Liver (tissue), 7 donors: ENCODE measurements at regions not wholly inside any gene's neighbourhood (a gene's known extent, or its start where the extent isn't known, plus 50 kb on each side); places are given as distances from the start of the nearest gene placed in this dataset.

Source experiments
- DNase-seq: peaks from one replicate; pipeline ENCODE4 v3.0.0-alpha.2; 2017; ENCODE audit warnings: low spot score
- H3K27ac ChIP-seq, 2 donors: one replicate each; pipeline ENCODE4 v1.7.0; 2013; ENCODE audit warnings: inconsistent platforms in 2 of 2, low read length in 2 of 2, control low read depth in 1 of 2, low read depth in 1 of 2, mild to moderate bottlenecking in 1 of 2
- H3K27me3 ChIP-seq, 4 donors: one replicate each; pipeline versions ENCODE4 v1.6.1 to v1.7.0; 2013; ENCODE audit warnings: low read length in 3 of 4, inconsistent platforms in 1 of 4, mild to moderate bottlenecking in 1 of 4, moderate library complexity in 1 of 4; ENCODE audit not compliant: control insufficient read depth in 4 of 4, insufficient read depth in 4 of 4
- H3K36me3 ChIP-seq, 4 donors: one replicate each; pipeline versions ENCODE4 v1.6.1 to v1.7.0; 2013; ENCODE audit warnings: low read length in 3 of 4, mild to moderate bottlenecking in 3 of 4, low read depth in 1 of 4, moderate library complexity in 1 of 4; ENCODE audit not compliant: control insufficient read depth in 4 of 4, insufficient read depth in 3 of 4
- H3K4me1 ChIP-seq, 4 donors: one replicate each; pipeline versions ENCODE4 v1.6.1 to v1.7.0; 2013; ENCODE audit warnings: low read length in 3 of 4, mild to moderate bottlenecking in 3 of 4, moderate library complexity in 1 of 4; ENCODE audit not compliant: control insufficient read depth in 4 of 4, insufficient read depth in 4 of 4
- H3K4me3 ChIP-seq, 3 donors: one replicate each; pipeline versions ENCODE4 v1.6.1 to v1.7.0; 2013; ENCODE audit warnings: low read length in 3 of 3, control low read depth in 1 of 3, low read depth in 1 of 3, mild to moderate bottlenecking in 1 of 3
- H3K9ac ChIP-seq, 2 donors: one replicate each; pipeline ENCODE4 v1.7.0; 2013; ENCODE audit warnings: low read length in 2 of 2, mild to moderate bottlenecking in 2 of 2, moderate library complexity in 2 of 2, control low read depth in 1 of 2, low read depth in 1 of 2
- H3K9me3 ChIP-seq, 4 donors: one replicate each; pipeline versions ENCODE4 v1.6.1 to v1.7.0; 2013; ENCODE audit warnings: low read length in 3 of 4; ENCODE audit not compliant: control insufficient read depth in 4 of 4
- EGR1 ChIP-seq, 2 donors: IDR thresholded peaks; 2 replicates each; pipeline ENCODE4 v1.6.1; 2016 to 2018; ENCODE audit warnings: antibody characterized with exemption in 2 of 2, low read depth in 2 of 2
- FOXA1 ChIP-seq: IDR thresholded peaks from 2 replicates; pipeline ENCODE4 v1.6.1; 2016; ENCODE audit warnings: antibody characterized with exemption
- FOXA2 ChIP-seq: IDR thresholded peaks from 2 replicates; pipeline ENCODE4 v1.6.1; 2016; ENCODE audit warnings: antibody characterized with exemption
- GABPA ChIP-seq, 2 donors: IDR thresholded peaks in 1 of 2; conservative IDR thresholded peaks in 1 of 2; 2 replicates each; pipeline ENCODE4 v1.6.1; 2016; ENCODE audit warnings: antibody characterized with exemption in 2 of 2, mild to moderate bottlenecking in 1 of 2, moderate library complexity in 1 of 2
- HNF4A ChIP-seq, 2 donors: conservative IDR thresholded peaks; 2 replicates each; pipeline ENCODE4 v1.6.1; 2016; ENCODE audit warnings: antibody characterized with exemption in 2 of 2, mild to moderate bottlenecking in 2 of 2
- HNF4G ChIP-seq: IDR thresholded peaks from 2 replicates; pipeline ENCODE4 v1.6.1; 2016; ENCODE audit warnings: antibody characterized with exemption
- JUND ChIP-seq, 2 donors: IDR thresholded peaks; 2 replicates each; pipeline ENCODE4 v1.6.1; 2016; ENCODE audit warnings: antibody characterized with exemption in 2 of 2
- NR2F2 ChIP-seq: IDR thresholded peaks from 2 replicates; pipeline ENCODE4 v1.6.1; 2016; ENCODE audit warnings: antibody characterized with exemption
- RAD21 ChIP-seq, 2 donors: IDR thresholded peaks; 2 replicates each; pipeline ENCODE4 v1.6.1; 2016; ENCODE audit warnings: antibody characterized with exemption in 2 of 2, mild to moderate bottlenecking in 2 of 2
- SP1 ChIP-seq: IDR thresholded peaks from 2 replicates; pipeline ENCODE4 v1.6.1; 2018; ENCODE audit warnings: antibody characterized with exemption, mild to moderate bottlenecking
- TAF1 ChIP-seq: conservative IDR thresholded peaks from 2 replicates; pipeline ENCODE4 v1.6.1; 2016; ENCODE audit warnings: antibody characterized with exemption, mild to moderate bottlenecking
- YY1 ChIP-seq: IDR thresholded peaks from 2 replicates; pipeline ENCODE4 v1.6.1; 2016; ENCODE audit warnings: antibody characterized with exemption, mild to moderate bottlenecking
- WGBS: extraction: QIAGEN DNeasy Blood & Tissue Kit; methylation state at CpG from one replicate; pipeline ENCODE4 v1.1.7; 2013; 5-methylcytosine and 5-hydroxymethylcytosine counted together
- TF ChIP-seq, protein P1 (sequence below): IDR thresholded peaks from 2 replicates; pipeline ENCODE4 v1.6.1; 2016; ENCODE audit warnings: antibody characterized with exemption
- TF ChIP-seq, protein P2 (sequence below): IDR thresholded peaks from 2 replicates; pipeline ENCODE4 v1.6.1; 2016; ENCODE audit warnings: antibody characterized with exemption
- TF ChIP-seq, protein P3 (sequence below): IDR thresholded peaks from 2 replicates; pipeline ENCODE4 v1.6.1; 2016; ENCODE audit warnings: antibody characterized with exemption, mild to moderate bottlenecking
- TF ChIP-seq, protein P4 (sequence below): IDR thresholded peaks from 2 replicates; pipeline ENCODE4 v1.6.1; 2016; ENCODE audit warnings: antibody characterized with exemption
- donor health status: healthy.
- donor health status: healthy.
- donor health status: healthy.
- donor health status: healthy.

DNA sequence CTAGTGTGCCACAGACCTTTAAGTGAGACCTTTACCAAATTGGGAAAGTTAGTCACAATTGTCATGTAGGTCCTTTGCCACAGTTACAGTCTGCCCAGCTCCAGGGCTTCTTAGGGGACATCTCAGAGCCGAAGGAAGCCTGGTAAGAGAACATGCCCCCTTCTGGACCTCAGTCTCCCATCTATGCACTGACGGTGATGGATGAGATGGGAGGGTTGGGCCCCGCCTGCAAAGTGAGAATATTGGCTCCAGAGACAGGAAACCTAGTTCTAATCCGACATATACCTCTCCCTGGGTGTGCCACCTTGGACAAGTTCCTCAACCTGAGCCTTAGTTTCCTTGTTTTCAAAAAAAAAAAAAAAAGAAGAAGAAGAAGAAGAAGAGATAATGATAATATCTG lies 85.1 kb upstream of the NAV2 start:
- Histone ChIP-seq H3K36me3 (no peaks in the 10 kb centered on the region), H3K27me3 (no peaks in the 10 kb centered on the region), H3K4me1 (no peaks in the 10 kb centered on the region), H3K4me3 (no peak overlapping the region), H3K9ac (no peak overlapping the region), H3K9me3 (no peaks in the 10 kb centered on the region), H3K27ac (no peak overlapping the region)
- 71% methylated on average over 4 of the region's 4 CpGs for WGBS
- DNase-seq: no peak
- TF ChIP-seq SP1: no peak
- TF ChIP-seq YY1: no peak
- TF ChIP-seq, protein P1, sequence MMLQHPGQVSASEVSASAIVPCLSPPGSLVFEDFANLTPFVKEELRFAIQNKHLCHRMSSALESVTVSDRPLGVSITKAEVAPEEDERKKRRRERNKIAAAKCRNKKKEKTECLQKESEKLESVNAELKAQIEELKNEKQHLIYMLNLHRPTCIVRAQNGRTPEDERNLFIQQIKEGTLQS: no peak
- TF ChIP-seq HNF4A (conservative IDR thresholded peaks at IDR 0.05): no peak
- TF ChIP-seq, protein P2, sequence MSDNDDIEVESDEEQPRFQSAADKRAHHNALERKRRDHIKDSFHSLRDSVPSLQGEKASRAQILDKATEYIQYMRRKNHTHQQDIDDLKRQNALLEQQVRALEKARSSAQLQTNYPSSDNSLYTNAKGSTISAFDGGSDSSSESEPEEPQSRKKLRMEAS: no peak

DNA sequence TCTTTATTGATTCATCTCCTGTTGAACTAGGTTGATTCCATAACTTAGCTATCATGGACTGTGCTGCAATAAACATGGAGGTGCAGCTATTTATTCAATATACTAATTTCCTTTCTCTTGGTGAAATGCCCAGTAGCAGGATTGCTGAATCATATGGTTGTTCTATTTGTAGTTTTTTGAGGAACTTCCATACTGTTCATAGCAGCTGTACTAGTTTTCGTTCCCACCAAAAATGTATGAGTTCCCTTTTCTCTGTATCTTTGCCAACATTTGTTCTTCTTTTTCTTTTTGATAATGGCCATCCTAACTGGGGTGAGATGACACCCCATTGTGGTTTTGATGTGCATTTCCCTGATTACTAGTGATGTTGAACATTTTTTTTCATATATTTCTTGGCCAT lies 87.2 kb upstream of the NAV2 start:
- Histone ChIP-seq H3K36me3 (no peaks in the 10 kb centered on the region), H3K9ac (no peak overlapping the region), H3K4me1 (no peaks in the 10 kb centered on the region), H3K27me3 (no peaks in the 10 kb centered on the region), H3K4me3 (no peak overlapping the region), H3K9me3 (no peaks in the 10 kb centered on the region), H3K27ac (no peak overlapping the region)
- TF ChIP-seq RAD21 (IDR thresholded peaks at IDR 0.05) (no peak), FOXA2 (no peak), SP1 (no peak), FOXA1 (no peak), JUND (IDR thresholded peaks at IDR 0.05) (no peak), NR2F2 (no peak), EGR1 (IDR thresholded peaks at IDR 0.05; ENCODE audit: low read depth in 2 of 2) (no peak), HNF4G (no peak), YY1 (no peak), TAF1 (no peak), GABPA (IDR thresholded peaks at IDR 0.05 in 1 of 2, conservative IDR thresholded peaks at IDR 0.05 in 1 of 2) (no peak)
- TF ChIP-seq, protein P3, sequence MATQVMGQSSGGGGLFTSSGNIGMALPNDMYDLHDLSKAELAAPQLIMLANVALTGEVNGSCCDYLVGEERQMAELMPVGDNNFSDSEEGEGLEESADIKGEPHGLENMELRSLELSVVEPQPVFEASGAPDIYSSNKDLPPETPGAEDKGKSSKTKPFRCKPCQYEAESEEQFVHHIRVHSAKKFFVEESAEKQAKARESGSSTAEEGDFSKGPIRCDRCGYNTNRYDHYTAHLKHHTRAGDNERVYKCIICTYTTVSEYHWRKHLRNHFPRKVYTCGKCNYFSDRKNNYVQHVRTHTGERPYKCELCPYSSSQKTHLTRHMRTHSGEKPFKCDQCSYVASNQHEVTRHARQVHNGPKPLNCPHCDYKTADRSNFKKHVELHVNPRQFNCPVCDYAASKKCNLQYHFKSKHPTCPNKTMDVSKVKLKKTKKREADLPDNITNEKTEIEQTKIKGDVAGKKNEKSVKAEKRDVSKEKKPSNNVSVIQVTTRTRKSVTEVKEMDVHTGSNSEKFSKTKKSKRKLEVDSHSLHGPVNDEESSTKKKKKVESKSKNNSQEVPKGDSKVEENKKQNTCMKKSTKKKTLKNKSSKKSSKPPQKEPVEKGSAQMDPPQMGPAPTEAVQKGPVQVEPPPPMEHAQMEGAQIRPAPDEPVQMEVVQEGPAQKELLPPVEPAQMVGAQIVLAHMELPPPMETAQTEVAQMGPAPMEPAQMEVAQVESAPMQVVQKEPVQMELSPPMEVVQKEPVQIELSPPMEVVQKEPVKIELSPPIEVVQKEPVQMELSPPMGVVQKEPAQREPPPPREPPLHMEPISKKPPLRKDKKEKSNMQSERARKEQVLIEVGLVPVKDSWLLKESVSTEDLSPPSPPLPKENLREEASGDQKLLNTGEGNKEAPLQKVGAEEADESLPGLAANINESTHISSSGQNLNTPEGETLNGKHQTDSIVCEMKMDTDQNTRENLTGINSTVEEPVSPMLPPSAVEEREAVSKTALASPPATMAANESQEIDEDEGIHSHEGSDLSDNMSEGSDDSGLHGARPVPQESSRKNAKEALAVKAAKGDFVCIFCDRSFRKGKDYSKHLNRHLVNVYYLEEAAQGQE: no peak
- TF ChIP-seq, protein P2: no peak
- TF ChIP-seq, protein P4, sequence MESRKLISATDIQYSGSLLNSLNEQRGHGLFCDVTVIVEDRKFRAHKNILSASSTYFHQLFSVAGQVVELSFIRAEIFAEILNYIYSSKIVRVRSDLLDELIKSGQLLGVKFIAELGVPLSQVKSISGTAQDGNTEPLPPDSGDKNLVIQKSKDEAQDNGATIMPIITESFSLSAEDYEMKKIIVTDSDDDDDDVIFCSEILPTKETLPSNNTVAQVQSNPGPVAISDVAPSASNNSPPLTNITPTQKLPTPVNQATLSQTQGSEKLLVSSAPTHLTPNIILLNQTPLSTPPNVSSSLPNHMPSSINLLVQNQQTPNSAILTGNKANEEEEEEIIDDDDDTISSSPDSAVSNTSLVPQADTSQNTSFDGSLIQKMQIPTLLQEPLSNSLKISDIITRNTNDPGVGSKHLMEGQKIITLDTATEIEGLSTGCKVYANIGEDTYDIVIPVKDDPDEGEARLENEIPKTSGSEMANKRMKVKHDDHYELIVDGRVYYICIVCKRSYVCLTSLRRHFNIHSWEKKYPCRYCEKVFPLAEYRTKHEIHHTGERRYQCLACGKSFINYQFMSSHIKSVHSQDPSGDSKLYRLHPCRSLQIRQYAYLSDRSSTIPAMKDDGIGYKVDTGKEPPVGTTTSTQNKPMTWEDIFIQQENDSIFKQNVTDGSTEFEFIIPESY: no peak
- WGBS: 81% methylated on average over 1 of the region's 1 CpG
- no peak for DNase-seq
